ENCODE measurements at regions not wholly inside any gene's neighbourhood (a gene's known extent, or its start where the extent isn't known, plus 50 kb on each side); places are given as distances from the start of the nearest gene placed in this dataset.
A peak's percentile ranks its signal among the peaks of the same experiment; 100 is the strongest.
"Not testable (repeated sequence)": the region's sequence is repeated elsewhere in the genome, so short reads cannot be mapped to it uniquely, and the experiment has no call there.

DNA sequence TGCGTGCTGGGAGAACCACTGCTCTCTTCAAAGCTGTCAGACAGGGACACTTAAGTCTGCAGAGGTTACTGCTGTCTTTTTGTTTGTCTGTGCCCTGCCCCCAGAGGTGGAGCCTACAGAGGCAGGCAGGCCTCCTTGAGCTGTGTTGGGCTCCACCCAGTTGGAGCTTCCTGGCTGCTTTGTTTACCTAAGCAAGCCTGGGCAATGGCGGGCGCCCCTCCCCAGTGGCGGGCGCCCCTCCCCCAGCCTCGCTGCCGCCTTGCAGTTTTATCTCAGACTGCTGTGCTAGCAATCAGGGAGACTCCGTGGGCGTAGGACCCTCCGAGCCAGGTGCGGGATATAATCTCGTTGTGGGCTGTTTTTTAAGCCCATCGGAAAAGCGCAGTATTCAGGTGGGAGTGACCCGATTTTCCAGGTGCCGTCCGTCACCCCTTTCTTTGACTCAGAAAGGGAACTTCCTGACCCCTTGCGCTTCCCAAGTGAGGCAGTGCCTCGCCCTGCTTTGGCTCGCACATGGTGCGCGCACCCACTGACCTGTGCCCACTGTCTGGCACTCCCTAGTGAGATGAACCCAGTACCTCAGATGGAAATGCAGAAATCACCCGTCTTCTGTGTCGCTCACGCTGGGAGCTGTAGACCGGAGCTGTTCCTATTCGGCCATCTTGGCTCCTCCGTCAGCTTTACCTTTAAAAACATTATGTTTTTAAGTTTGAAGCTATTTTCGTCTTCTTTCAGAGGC is 954.6 kb upstream of the COX7C start:
- H3K4me2 ChIP-seq (ENCODE audit: insufficient read depth, low read length), result peak overlapping the region; percentile 92
- CTCF ChIA-PET (ENCODE audit: low intra/inter-chr PET ratio), result not testable (repeated sequence)
- TSS peak; percentile 47 for BruUV-seq (replicated peaks)
- TF ChIP-seq TAF9B (IDR thresholded peaks at IDR 0.05; ENCODE audit: partially characterized antibody) (peak; percentile 65), SOX6 (IDR thresholded peaks at IDR 0.05) (0 out of 2 replicates have a peak, but pooled peaks have one; percentile 18), POLR2H (tag; IDR thresholded peaks at IDR 0.05; ENCODE audit: low read depth) (peak; percentile 57; the same call in 1 of the 2 replicates), CXXC5 (CRISPR knock-in tag; IDR thresholded peaks at IDR 0.05) (0 out of 2 replicates have a peak, but pooled peaks have one; percentile 10), L3MBTL2 (IDR thresholded peaks at IDR 0.05) (peak; percentile 51; the same call in 1 of the 2 replicates), TAF7 (tag; IDR thresholded peaks at IDR 0.05) (peak; percentile 79), EGR1 (conservative IDR thresholded peaks at IDR 0.05) (peak; percentile 58), MGA (IDR thresholded peaks at IDR 0.05) (peak; percentile 47; the same call in 1 of the 2 replicates), NFRKB (IDR thresholded peaks at IDR 0.05; ENCODE audit: low read depth) (peak; percentile 95; the same call in 1 of the 2 replicates), POLR2B (IDR thresholded peaks at IDR 0.05; ENCODE audit: low read depth, partially characterized antibody) (peak; percentile 20), YY1 (IDR thresholded peaks at IDR 0.05; ENCODE audit: borderline replicate concordance in 1 of 3, control insufficient read depth in 1 of 3, extremely low read depth in 1 of 3, insufficient read depth in 3 of 3, insufficient read length in 1 of 3, insufficient replicate concordance in 2 of 3, low read depth in 1 of 3, low read length in 2 of 3) (peak in 2 of 3 experiments; percentile 37 to 42)

More for the DNA sequence above, 954.6 kb upstream of the COX7C start:
- Histone ChIP-seq H3K4me3 (peak overlapping the region; percentile 51), H3K9ac (ENCODE audit: insufficient read depth in 1 of 2, low read depth in 2 of 2, low read length in 2 of 2) (peak overlapping the region; percentile 50 to 94), H2AFZ (ENCODE audit: low read depth, low read length) (peak overlapping the region; percentile 99), H3K27ac (ENCODE audit: extremely low read depth, low read depth, low read length) (peak overlapping the region; percentile 95), H3K79me2 (ENCODE audit: control insufficient read depth, insufficient read depth, low read length) (peaks cover 11% of the 10 kb centered on the region)
- FAIRE-seq; H4K20me1 ChIP-seq (replicated peaks; ENCODE audit: control insufficient read depth, insufficient read depth, low read length); H3K4me1 ChIP-seq (replicated peaks in 1 of 2; ENCODE audit: control insufficient read depth in 2 of 2, insufficient read depth in 2 of 2, low read length in 2 of 2); in situ Hi-C loops (cut with MboI); intact Hi-C loops (cut with micrococcal nuclease); DNase-seq (ENCODE audit: extremely low read depth in 1 of 4, low spot score in 3 of 4); H3K9me3 ChIP-seq (replicated peaks; ENCODE audit: control insufficient read depth, insufficient read depth, low read depth, low read length); H3K27me3 ChIP-seq (ENCODE audit: control insufficient read depth in 2 of 2, insufficient read depth in 2 of 2, low read length in 2 of 2); H3K36me3 ChIP-seq (ENCODE audit: control insufficient read depth, insufficient read depth, low read length); H3K9me1 ChIP-seq (ENCODE audit: control insufficient read depth, insufficient read depth, low read length): not testable (repeated sequence)
- WGBS (ENCODE audit: insufficient coverage, low coverage, missing lambda C conversion rate), result 1% methylated on average over 13 of the region's 29 CpGs
- POLR2A ChIA-PET, result interaction anchor here (1.5 kb wide), 1 partner anchor 14 kb away, joined by 4 read pairs; no protein-coding TSS in a partner anchor
- ATAC-seq, result peak; percentile 96
